22Rv1 (cell line): ENCODE measurements at regions not wholly inside any gene's neighbourhood (a gene's known extent, or its start where the extent isn't known, plus 50 kb on each side); places are given as distances from the start of the nearest gene placed in this dataset.

Source experiments
- CTCF ChIP-seq: fragments of 450-650 bp; IDR thresholded peaks from 2 replicates; pipeline ENCODE4 v1.5.1; 2017; ENCODE audit warnings: mild to moderate bottlenecking
- ZFX ChIP-seq: fragments of 450-650 bp; IDR thresholded peaks from 2 replicates; pipeline ENCODE4 v1.6.1; 2017; ENCODE audit warnings: antibody characterized with exemption, borderline replicate concordance

GRCh38 chr6:14730654-14731053 lies 515.2 kb upstream of the JARID2 start:
- TF ChIP-seq CTCF: no peak
- TF ChIP-seq ZFX: no peak
